ENCODE measurements at regions not wholly inside any gene's neighbourhood (a gene's known extent, or its start where the extent isn't known, plus 50 kb on each side); places are given as distances from the start of the nearest gene placed in this dataset.

- ATAC-seq (no peak), FAIRE-seq (no peak), DNase-seq (ENCODE audit: extremely low read depth in 1 of 4, low spot score in 3 of 4) (no peak)
- Histone ChIP-seq H3K27ac (ENCODE audit: extremely low read depth, low read depth, low read length) (no peak overlapping the region), H3K79me2 (ENCODE audit: control insufficient read depth, insufficient read depth, low read length) (no peaks in the 10 kb centered on the region), H3K4me3 (no peak overlapping the region), H3K9ac (ENCODE audit: insufficient read depth in 1 of 2, low read depth in 2 of 2, low read length in 2 of 2) (no peak overlapping the region), H3K9me3 (replicated peaks; ENCODE audit: control insufficient read depth, insufficient read depth, low read depth, low read length) (no peaks in the 10 kb centered on the region), H3K36me3 (ENCODE audit: control insufficient read depth, insufficient read depth, low read length) (no peaks in the 10 kb centered on the region), H4K20me1 (replicated peaks; ENCODE audit: control insufficient read depth, insufficient read depth, low read length) (peaks cover 18% of the 10 kb centered on the region), H3K4me2 (ENCODE audit: insufficient read depth, low read length) (no peak overlapping the region), H3K4me1 (replicated peaks in 1 of 2; ENCODE audit: control insufficient read depth in 2 of 2, insufficient read depth in 2 of 2, low read length in 2 of 2) (peaks cover 0 to 13% of the 10 kb centered on the region in 2 experiments; a peak in 2 of 5 replicates), H2AFZ (ENCODE audit: low read depth, low read length) (no peak overlapping the region), H3K27me3 (ENCODE audit: control insufficient read depth in 2 of 2, insufficient read depth in 2 of 2, low read length in 2 of 2) (peaks cover 62 to 84% of the 10 kb centered on the region in 2 experiments), H3K9me1 (ENCODE audit: control insufficient read depth, insufficient read depth, low read length) (no peaks in the 10 kb centered on the region)
- in situ Hi-C loops (cut with MboI) (no loop called here), intact Hi-C loops (cut with micrococcal nuclease) (loop anchor here (10.0 kb wide), 1 partner anchor 103 kb away; no protein-coding TSS in a partner anchor)
- BruUV-seq (replicated peaks), result no TSS peak
- ChIA-PET CTCF (ENCODE audit: low intra/inter-chr PET ratio) (no interaction called here), POLR2A (interaction anchor here (0.6 to 1.0 kb wide), 2 partner anchors 10 to 219 kb away, joined by 3 read pairs; no protein-coding TSS in a partner anchor)
- 2% methylated on average over 13 of the region's 13 CpGs for WGBS (ENCODE audit: insufficient coverage, low coverage, missing lambda C conversion rate)
- TF ChIP-seq ATF6 (CRISPR knock-in tag; IDR thresholded peaks at IDR 0.05) (no peak), ZFP36 (IDR thresholded peaks at IDR 0.05; ENCODE audit: low read depth, low read length, partially characterized antibody) (no peak), BMI1 (IDR thresholded peaks at IDR 0.05; ENCODE audit: low read length) (no peak), RREB1 (CRISPR knock-in tag; IDR thresholded peaks at IDR 0.05) (no peak), CEBPZ (IDR thresholded peaks at IDR 0.05; ENCODE audit: borderline replicate concordance, low read depth, low read length) (no peak), KHSRP (IDR thresholded peaks at IDR 0.05) (no peak), ZNF134 (CRISPR knock-in tag; conservative IDR thresholded peaks at IDR 0.05) (no peak)
Measured at GRCh38 chr3:13197795-13198194, 124.6 kb upstream of the IQSEC1 start.

Measured in K562 (cell line).